ENCODE measurements at regions not wholly inside any gene's neighbourhood (a gene's known extent, or its start where the extent isn't known, plus 50 kb on each side); places are given as distances from the start of the nearest gene placed in this dataset.

DNA sequence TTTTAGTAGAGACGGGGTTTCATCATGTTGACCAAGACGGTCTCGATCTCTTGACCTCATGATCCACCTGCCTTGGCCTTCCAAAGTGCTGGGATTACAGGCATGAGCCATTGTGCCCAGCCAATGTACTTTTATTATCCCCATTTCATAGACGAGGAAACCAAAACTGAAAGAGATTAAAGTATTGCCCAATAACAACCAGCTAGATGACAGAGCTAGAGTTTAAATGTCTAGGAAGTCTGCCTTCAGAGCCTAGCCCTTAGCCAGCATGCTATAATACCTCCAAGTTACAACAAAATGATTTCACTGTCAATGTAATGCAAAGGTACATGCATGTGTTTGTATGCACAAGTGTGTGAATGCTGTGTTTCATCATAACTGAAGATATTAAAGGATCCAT is 389.4 kb upstream of the RBMS3 start:
- no peak overlapping the region for H3K27ac ChIP-seq
- no peaks in the 10 kb centered on the region for H3K27me3 ChIP-seq
- H3K4me3 ChIP-seq, result no peak overlapping the region
- TF ChIP-seq CTCF (IDR thresholded peaks at IDR 0.05), result no peak
- no peak for TF ChIP-seq EP300 (IDR thresholded peaks at IDR 0.05)
- no peak for TF ChIP-seq POLR2A (IDR thresholded peaks at IDR 0.05)
- H3K4me1 ChIP-seq, result no peaks in the 10 kb centered on the region
- no peaks in the 10 kb centered on the region for H3K9me3 ChIP-seq
- ATAC-seq (ENCODE audit: low FRiP score in 2 of 2), result no peak
- no peak for DNase-seq
- H3K36me3 ChIP-seq, result no peaks in the 10 kb centered on the region
- WGBS, 2 donors, result 87 to 97% methylated on average over 4 of the region's 4 CpGs

- Histone ChIP-seq H3K4me3 (no peak overlapping the region), H3K9me3 (no peaks in the 10 kb centered on the region), H3K4me1 (peaks cover 7 to 11% (median 9%) of the 10 kb centered on the region in 4 donors), H3K27me3 (no peaks in the 10 kb centered on the region), H3K36me3 (no peaks in the 10 kb centered on the region), H3K27ac (peak overlapping the region in 1 of 4 donors; percentile 60)
- no peak for ATAC-seq (ENCODE audit: low FRiP score in 2 of 2)
- 47 to 73% methylated on average over 1 of the region's 1 CpG for WGBS, 2 donors
- DNase-seq, result no peak
- TF ChIP-seq EP300 (IDR thresholded peaks at IDR 0.05) (no peak), CTCF (IDR thresholded peaks at IDR 0.05) (no peak), POLR2A (IDR thresholded peaks at IDR 0.05) (no peak), POLR2AphosphoS5 (IDR thresholded peaks at IDR 0.05) (no peak)
Measured at GRCh38 chr3:28900301-28900700, 380.6 kb upstream of the RBMS3 start.

- peak in 1 of 2 donors; percentile 19 for ATAC-seq (ENCODE audit: low FRiP score in 2 of 2)
- peak in 1 of 2 donors; percentile 72 for DNase-seq
- Histone ChIP-seq H3K4me3 (no peak overlapping the region), H3K4me1 (peaks cover 7 to 11% (median 9%) of the 10 kb centered on the region in 4 donors), H3K27me3 (no peaks in the 10 kb centered on the region), H3K27ac (peak overlapping the region in 1 of 4 donors; percentile 60), H3K9me3 (no peaks in the 10 kb centered on the region), H3K36me3 (no peaks in the 10 kb centered on the region)
- TF ChIP-seq POLR2A (IDR thresholded peaks at IDR 0.05) (no peak), CTCF (IDR thresholded peaks at IDR 0.05) (no peak), EP300 (IDR thresholded peaks at IDR 0.05) (peak in 3 of 4 donors; percentile 43 to 89 (median 86)), POLR2AphosphoS5 (IDR thresholded peaks at IDR 0.05) (peak; percentile 12 to 54)
Measured at GRCh38 chr3:28901018-28901417, 379.9 kb upstream of the RBMS3 start.

DNA sequence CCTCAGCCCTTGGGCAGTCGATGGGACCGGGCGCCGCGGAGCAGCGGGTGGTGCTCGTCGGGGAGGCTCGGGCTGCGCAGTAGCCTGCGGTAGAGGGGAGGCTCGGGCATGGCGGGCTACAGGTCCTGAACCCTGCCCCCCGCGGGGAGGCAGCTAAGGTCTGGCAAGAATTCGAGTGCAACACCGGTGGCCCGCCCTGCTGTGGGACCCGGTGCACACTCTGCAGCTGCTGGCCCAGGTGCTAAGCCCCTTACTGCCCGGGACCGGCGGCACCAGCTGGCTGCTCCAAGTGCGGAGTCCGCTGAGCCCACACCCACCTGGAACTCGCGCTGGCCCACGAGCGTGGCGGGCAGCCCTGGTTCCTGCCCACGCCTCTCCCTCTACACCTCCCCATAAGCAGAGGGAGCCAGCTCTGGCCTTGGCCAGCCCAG is 377.7 kb upstream of the RBMS3 start:
- no peak for TF ChIP-seq POLR2A (IDR thresholded peaks at IDR 0.05)
- no peak for TF ChIP-seq POLR2AphosphoS5 (IDR thresholded peaks at IDR 0.05)
- no peak for TF ChIP-seq EP300 (IDR thresholded peaks at IDR 0.05)
- TF ChIP-seq CTCF (IDR thresholded peaks at IDR 0.05), result no peak
- no peaks in the 10 kb centered on the region for H3K36me3 ChIP-seq
- DNase-seq (peak in 1 of 2 donors; percentile 77), ATAC-seq (ENCODE audit: low FRiP score in 2 of 2) (no peak)
- H3K27me3 ChIP-seq, result no peaks in the 10 kb centered on the region
- no peaks in the 10 kb centered on the region for H3K9me3 ChIP-seq
- WGBS, 2 donors, result 96 to 100% methylated on average over 1 to 22 of the region's 30 CpGs
- H3K4me3 ChIP-seq, result no peak overlapping the region
- H3K4me1 ChIP-seq, result peaks cover 7 to 11% (median 9%) of the 10 kb centered on the region in 4 donors
- H3K27ac ChIP-seq, result no peak overlapping the region

DNA sequence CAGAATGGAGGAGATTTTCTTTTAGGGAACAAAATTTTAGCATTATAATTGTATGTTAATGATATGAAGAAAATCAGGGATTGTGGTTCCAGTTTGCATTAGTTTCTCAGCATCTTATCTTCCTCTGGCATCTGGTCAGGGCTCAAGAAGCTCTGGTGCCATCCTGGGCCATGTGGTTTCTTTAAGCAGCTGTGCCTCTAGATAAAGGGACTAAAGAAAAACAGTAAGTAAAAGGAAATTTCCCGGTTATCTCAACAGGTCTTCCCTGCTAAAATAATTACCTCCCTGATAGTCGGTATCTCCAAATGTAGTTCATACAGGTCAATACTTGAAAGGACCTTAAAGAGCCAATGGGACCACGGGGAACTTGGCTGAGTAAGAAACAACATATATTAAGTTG is 375.1 kb upstream of the RBMS3 start:
- no peaks in the 10 kb centered on the region for H3K36me3 ChIP-seq
- WGBS, 2 donors, result 68 to 77% methylated on average over 3 of the region's 3 CpGs
- peaks cover 5 to 8% (median 7%) of the 10 kb centered on the region in 4 donors for H3K4me1 ChIP-seq
- TF ChIP-seq POLR2A (IDR thresholded peaks at IDR 0.05) (no peak), CTCF (IDR thresholded peaks at IDR 0.05) (no peak), EP300 (IDR thresholded peaks at IDR 0.05) (no peak), POLR2AphosphoS5 (IDR thresholded peaks at IDR 0.05) (no peak)
- DNase-seq, result no peak
- H3K9me3 ChIP-seq, result no peaks in the 10 kb centered on the region
- H3K27ac ChIP-seq, result no peak overlapping the region
- no peaks in the 10 kb centered on the region for H3K27me3 ChIP-seq
- no peak for ATAC-seq (ENCODE audit: low FRiP score in 2 of 2)
- H3K4me3 ChIP-seq, result no peak overlapping the region

Measured in upper lobe of left lung (tissue), 6 donors.